Endodermal cell (in vitro differentiated cells): ENCODE measurements at regions not wholly inside any gene's neighbourhood (a gene's known extent, or its start where the extent isn't known, plus 50 kb on each side); places are given as distances from the start of the nearest gene placed in this dataset.

ENCODE experiments used
- DNase-seq: peaks from one replicate; pipeline ENCODE4 v3.0.0-alpha.2; 2017
- H3K27ac ChIP-seq: 2 replicates; pipeline ENCODE4 v1.5.1; 2013; ENCODE audit warnings: mild to moderate bottlenecking, low read depth, low read length, moderate library complexity
- H3K27me3 ChIP-seq: 2 replicates; pipeline ENCODE4 v1.6.1; 2013; ENCODE audit warnings: mild to moderate bottlenecking, low read length, moderate library complexity; ENCODE audit not compliant: insufficient read depth, control insufficient read depth, poor library complexity, severe bottlenecking
- H3K36me3 ChIP-seq: 2 replicates; pipeline ENCODE4 v1.7.0; 2013; ENCODE audit warnings: mild to moderate bottlenecking, low read length, moderate library complexity; ENCODE audit not compliant: control insufficient read depth, insufficient read depth
- H3K4me1 ChIP-seq: one replicate; pipeline ENCODE4 v1.7.0; 2013; ENCODE audit warnings: low read length; ENCODE audit not compliant: control insufficient read depth, insufficient read depth
- H3K4me3 ChIP-seq: 2 replicates; pipeline ENCODE4 v1.5.1; 2013; ENCODE audit warnings: mild to moderate bottlenecking, low read length, moderate library complexity
- H3K9ac ChIP-seq: 2 replicates; pipeline ENCODE4 v1.6.1; 2013; ENCODE audit warnings: mild to moderate bottlenecking, low read length, moderate library complexity; ENCODE audit not compliant: poor library complexity, severe bottlenecking; ENCODE audit errors: extremely low read depth
- H3K9me3 ChIP-seq: 2 replicates; pipeline ENCODE4 v1.6.1; 2013; ENCODE audit warnings: mild to moderate bottlenecking, low read length, moderate library complexity; ENCODE audit not compliant: control insufficient read depth
- H3K27ac Mint-ChIP-seq: 2 replicates; pipeline ENCODE4 v1.8.0; 2020; ENCODE audit warnings: mixed read lengths
- H3K27me3 Mint-ChIP-seq: 2 replicates; pipeline ENCODE4 v1.8.0; 2021; ENCODE audit warnings: mild to moderate bottlenecking, mixed read lengths; ENCODE audit not compliant: insufficient read depth
- H3K36me3 Mint-ChIP-seq: 2 replicates; pipeline ENCODE4 v1.8.0; 2020; ENCODE audit warnings: low read depth, mixed read lengths
- H3K4me1 Mint-ChIP-seq: 2 replicates; pipeline ENCODE4 v1.8.0; 2020; ENCODE audit warnings: mixed read lengths
- H3K4me3 Mint-ChIP-seq: 2 replicates; pipeline ENCODE4 v1.8.0; 2020; ENCODE audit warnings: mild to moderate bottlenecking, moderate library complexity, mixed read lengths
- H3K9me3 Mint-ChIP-seq: 2 replicates; pipeline ENCODE4 v1.8.0; 2020; ENCODE audit warnings: mild to moderate bottlenecking, mixed read lengths
- CTCF ChIP-seq: fragments of 200-600 bp; sonication (generic); conservative IDR thresholded peaks from 2 replicates; pipeline ENCODE4 v1.5.0; 2021; ENCODE audit warnings: antibody characterized with exemption, mild to moderate bottlenecking
- WGBS, 2 experiments: methylation state at CpG; one replicate each; pipeline versions ENCODE4 v1.1.5 to v1.1.7; 2013; ENCODE audit warnings: missing lambda C conversion rate in 2 of 2, mixed read lengths in 1 of 2; ENCODE audit not compliant: insufficient coverage in 1 of 2, insufficient read length in 1 of 2; 5-methylcytosine and 5-hydroxymethylcytosine counted together

GRCh38 chr2:142745691-142746090, 131.8 kb upstream of the KYNU start:
- Histone ChIP-seq H3K9ac (no peak overlapping the region), H3K4me3 (no peak overlapping the region), H3K4me1 (no peaks in the 10 kb centered on the region), H3K27me3 (no peaks in the 10 kb centered on the region), H3K27ac (no peak overlapping the region), H3K36me3 (no peaks in the 10 kb centered on the region), H3K9me3 (no peaks in the 10 kb centered on the region)
- WGBS, 2 experiments, result 81 to 89% methylated on average over 2 to 4 of the region's 4 CpGs
- Mint-ChIP-seq H3K36me3 (no peaks in the 10 kb centered on the region), H3K27me3 (no peaks in the 10 kb centered on the region), H3K27ac (no peak overlapping the region), H3K4me1 (no peaks in the 10 kb centered on the region), H3K4me3 (no peak overlapping the region), H3K9me3 (peaks cover 2% of the 10 kb centered on the region)
- TF ChIP-seq CTCF, result no peak
- no peak for DNase-seq

- WGBS, 2 experiments, result 92 to 95% methylated on average over 3 to 5 of the region's 5 CpGs
- TF ChIP-seq CTCF, result no peak
Observed at GRCh38 chr2:142742371-142743214, 134.9 kb upstream of the KYNU start.

GRCh38 chr2:142741764-142742269, 135.6 kb upstream of the KYNU start:
- Histone ChIP-seq H3K27me3 (no peaks in the 10 kb centered on the region), H3K9me3 (no peaks in the 10 kb centered on the region), H3K4me1 (no peaks in the 10 kb centered on the region), H3K9ac (no peak overlapping the region), H3K36me3 (no peaks in the 10 kb centered on the region), H3K4me3 (no peak overlapping the region), H3K27ac (no peak overlapping the region)
- no peak for DNase-seq
- Mint-ChIP-seq H3K36me3 (no peaks in the 10 kb centered on the region), H3K9me3 (no peaks in the 10 kb centered on the region), H3K27ac (no peak overlapping the region), H3K4me1 (no peaks in the 10 kb centered on the region), H3K27me3 (no peaks in the 10 kb centered on the region), H3K4me3 (no peak overlapping the region)
- WGBS, 2 experiments, result 80 to 100% methylated on average over 1 to 2 of the region's 2 CpGs
- no peak for TF ChIP-seq CTCF

More at GRCh38 chr2:142742371-142743214, 134.9 kb upstream of the KYNU start:
- Histone ChIP-seq H3K4me1 (no peaks in the 10 kb centered on the region), H3K9me3 (no peaks in the 10 kb centered on the region), H3K27ac (no peak overlapping the region), H3K36me3 (no peaks in the 10 kb centered on the region), H3K9ac (no peak overlapping the region), H3K4me3 (no peak overlapping the region), H3K27me3 (no peaks in the 10 kb centered on the region)
- no peak for DNase-seq
- no peaks in the 10 kb centered on the region for H3K4me1 Mint-ChIP-seq
- H3K9me3 Mint-ChIP-seq, result no peaks in the 10 kb centered on the region
- H3K27me3 Mint-ChIP-seq, result no peaks in the 10 kb centered on the region
- H3K36me3 Mint-ChIP-seq, result no peaks in the 10 kb centered on the region
- H3K4me3 Mint-ChIP-seq, result no peak overlapping the region
- H3K27ac Mint-ChIP-seq, result no peak overlapping the region
